ENCODE measurements at regions not wholly inside any gene's neighbourhood (a gene's known extent, or its start where the extent isn't known, plus 50 kb on each side); places are given as distances from the start of the nearest gene placed in this dataset.

- no peak overlapping the region for H3K4me3 ChIP-seq
- no peak for DNase-seq (ENCODE audit: extremely low spot score in 2 of 2)
- H3K4me1 ChIP-seq = no peaks in the 10 kb centered on the region
- intact Hi-C loops (cut with DNase I) = no loop called here
- H3K36me3 ChIP-seq = no peaks in the 10 kb centered on the region
- H3K9me3 ChIP-seq = no peaks in the 10 kb centered on the region
- no peak for TF ChIP-seq CTCF (IDR thresholded peaks at IDR 0.05)
- TF ChIP-seq POLR2A (IDR thresholded peaks at IDR 0.05) = no peak
- no peak overlapping the region for H3K27ac ChIP-seq
- H3K27me3 ChIP-seq = no peaks in the 10 kb centered on the region
These were observed 499.5 kb upstream of the BRINP1 start for GRCh38 chr9:119868694-119869093.

- no peak for TF ChIP-seq POLR2A (IDR thresholded peaks at IDR 0.05)
- no peak for TF ChIP-seq CTCF (IDR thresholded peaks at IDR 0.05)
- TF ChIP-seq POLR2AphosphoS5 (IDR thresholded peaks at IDR 0.05; ENCODE audit: insufficient read depth in 1 of 2, low read depth in 1 of 2) = no peak
- no peaks in the 10 kb centered on the region for H3K4me1 ChIP-seq
- DNase-seq (ENCODE audit: extremely low spot score in 2 of 2) = no peak
- H3K4me3 ChIP-seq = no peak overlapping the region
- intact Hi-C loops (cut with DNase I) = no loop called here
- H3K27ac ChIP-seq = no peak overlapping the region
- H3K36me3 ChIP-seq = no peaks in the 10 kb centered on the region
- H3K9me3 ChIP-seq = no peaks in the 10 kb centered on the region
- no peaks in the 10 kb centered on the region for H3K27me3 ChIP-seq
These were observed 492.6 kb upstream of the BRINP1 start for GRCh38 chr9:119861842-119862241.

GRCh38 chr9:119859128-119859527 lies 489.9 kb upstream of the BRINP1 start:
- no peak overlapping the region for H3K4me3 ChIP-seq
- TF ChIP-seq POLR2A (IDR thresholded peaks at IDR 0.05) (no peak), POLR2AphosphoS5 (IDR thresholded peaks at IDR 0.05; ENCODE audit: insufficient read depth in 1 of 2, low read depth in 1 of 2) (no peak), CTCF (IDR thresholded peaks at IDR 0.05) (no peak)
- H3K27me3 ChIP-seq = no peaks in the 10 kb centered on the region
- intact Hi-C loops (cut with DNase I) = no loop called here
- H3K4me1 ChIP-seq = no peaks in the 10 kb centered on the region
- H3K9me3 ChIP-seq = no peaks in the 10 kb centered on the region
- no peaks in the 10 kb centered on the region for H3K36me3 ChIP-seq
- no peak overlapping the region for H3K27ac ChIP-seq
- no peak for DNase-seq (ENCODE audit: extremely low spot score in 2 of 2)

- Histone ChIP-seq H3K27me3 (no peaks in the 10 kb centered on the region), H3K27ac (no peak overlapping the region), H3K36me3 (no peaks in the 10 kb centered on the region), H3K4me1 (no peaks in the 10 kb centered on the region), H3K9me3 (no peaks in the 10 kb centered on the region), H3K4me3 (no peak overlapping the region)
- TF ChIP-seq POLR2A (IDR thresholded peaks at IDR 0.05) (no peak), POLR2AphosphoS5 (IDR thresholded peaks at IDR 0.05; ENCODE audit: insufficient read depth in 1 of 2, low read depth in 1 of 2) (no peak), CTCF (IDR thresholded peaks at IDR 0.05) (no peak)
- no peak for DNase-seq (ENCODE audit: extremely low spot score in 2 of 2)
- intact Hi-C loops (cut with DNase I) = no loop called here
These were observed 483.9 kb upstream of the BRINP1 start for GRCh38 chr9:119853126-119853525.

GRCh38 chr9:119852390-119852789 lies 483.2 kb upstream of the BRINP1 start:
- no peaks in the 10 kb centered on the region for H3K4me1 ChIP-seq
- intact Hi-C loops (cut with DNase I) = no loop called here
- no peak overlapping the region for H3K4me3 ChIP-seq
- no peak overlapping the region for H3K27ac ChIP-seq
- no peaks in the 10 kb centered on the region for H3K36me3 ChIP-seq
- TF ChIP-seq POLR2AphosphoS5 (IDR thresholded peaks at IDR 0.05; ENCODE audit: insufficient read depth in 1 of 2, low read depth in 1 of 2) (no peak), POLR2A (IDR thresholded peaks at IDR 0.05) (no peak), CTCF (IDR thresholded peaks at IDR 0.05) (no peak)
- no peak for DNase-seq (ENCODE audit: extremely low spot score in 2 of 2)
- H3K9me3 ChIP-seq = no peaks in the 10 kb centered on the region
- no peaks in the 10 kb centered on the region for H3K27me3 ChIP-seq
